ENCODE measurements at regions not wholly inside any gene's neighbourhood (a gene's known extent, or its start where the extent isn't known, plus 50 kb on each side); places are given as distances from the start of the nearest gene placed in this dataset.

DNA sequence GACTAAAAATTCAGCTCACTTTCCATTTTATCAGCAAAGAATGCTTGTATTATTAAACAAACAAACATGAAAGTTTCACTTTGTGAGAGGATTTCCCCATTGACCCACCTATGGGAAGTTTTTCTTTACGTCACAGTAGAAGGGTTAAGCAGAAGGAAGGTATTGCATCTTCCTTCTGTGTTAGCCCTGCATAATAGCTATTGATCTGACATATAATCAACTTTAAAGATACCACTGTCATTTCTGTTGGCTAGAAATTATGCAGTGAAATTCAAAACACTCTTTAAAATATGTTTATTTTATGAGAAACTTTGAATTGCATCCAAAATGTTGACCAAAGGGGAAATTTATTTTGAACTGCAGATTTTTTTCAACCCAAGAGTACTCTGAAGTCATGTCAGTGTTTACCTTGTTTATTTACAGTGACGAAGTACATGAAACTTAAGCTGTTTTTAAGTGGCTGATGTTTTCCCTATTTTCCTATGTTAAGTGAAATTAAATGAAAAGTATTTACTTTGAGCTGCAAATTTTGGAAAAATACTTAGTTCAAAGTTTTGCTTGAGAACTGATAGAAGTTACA lies 566.4 kb downstream of the ZEB2 start:
- H3K4me1 ChIP-seq, result peaks cover 0 to 8% (median 3%) of the 10 kb centered on the region in 3 donors
- H3K4me3 ChIP-seq, result no peak overlapping the region
- TF ChIP-seq, protein P1, sequence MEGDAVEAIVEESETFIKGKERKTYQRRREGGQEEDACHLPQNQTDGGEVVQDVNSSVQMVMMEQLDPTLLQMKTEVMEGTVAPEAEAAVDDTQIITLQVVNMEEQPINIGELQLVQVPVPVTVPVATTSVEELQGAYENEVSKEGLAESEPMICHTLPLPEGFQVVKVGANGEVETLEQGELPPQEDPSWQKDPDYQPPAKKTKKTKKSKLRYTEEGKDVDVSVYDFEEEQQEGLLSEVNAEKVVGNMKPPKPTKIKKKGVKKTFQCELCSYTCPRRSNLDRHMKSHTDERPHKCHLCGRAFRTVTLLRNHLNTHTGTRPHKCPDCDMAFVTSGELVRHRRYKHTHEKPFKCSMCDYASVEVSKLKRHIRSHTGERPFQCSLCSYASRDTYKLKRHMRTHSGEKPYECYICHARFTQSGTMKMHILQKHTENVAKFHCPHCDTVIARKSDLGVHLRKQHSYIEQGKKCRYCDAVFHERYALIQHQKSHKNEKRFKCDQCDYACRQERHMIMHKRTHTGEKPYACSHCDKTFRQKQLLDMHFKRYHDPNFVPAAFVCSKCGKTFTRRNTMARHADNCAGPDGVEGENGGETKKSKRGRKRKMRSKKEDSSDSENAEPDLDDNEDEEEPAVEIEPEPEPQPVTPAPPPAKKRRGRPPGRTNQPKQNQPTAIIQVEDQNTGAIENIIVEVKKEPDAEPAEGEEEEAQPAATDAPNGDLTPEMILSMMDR (IDR thresholded peaks at IDR 0.05), result no peak
- WGBS, 2 donors, result 51 to 58% methylated on average over 2 of the region's 2 CpGs
- H3K9me3 ChIP-seq, result no peaks in the 10 kb centered on the region
- no peaks in the 10 kb centered on the region for H3K27me3 ChIP-seq
- DNase-seq (no peak), FAIRE-seq (no peak), ATAC-seq (no peak)
- H3K36me3 ChIP-seq, result no peaks in the 10 kb centered on the region
- intact Hi-C loops (cut with DNase I), result no loop called here
- H3K27ac ChIP-seq, result no peak overlapping the region

DNA sequence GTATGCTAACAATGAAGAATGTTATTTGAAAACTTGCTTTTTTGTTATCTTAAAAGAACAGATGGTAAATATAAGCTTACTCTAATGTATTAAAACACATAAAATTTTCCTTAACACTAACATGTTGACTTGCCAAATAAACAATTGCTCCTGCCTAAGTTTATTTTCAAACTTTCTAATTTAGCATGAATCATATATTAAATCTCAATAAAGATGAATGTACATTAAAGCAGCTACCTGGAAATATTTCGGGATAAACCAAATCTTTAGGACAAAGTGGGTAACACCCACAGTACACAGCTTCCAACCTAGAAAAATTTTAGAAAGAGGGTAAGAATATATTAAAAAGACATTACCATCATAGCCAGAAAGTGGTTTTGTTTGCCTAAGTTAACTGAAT lies 567.4 kb downstream of the ZEB2 start:
- TF ChIP-seq, protein P1 (IDR thresholded peaks at IDR 0.05), result no peak

DNA sequence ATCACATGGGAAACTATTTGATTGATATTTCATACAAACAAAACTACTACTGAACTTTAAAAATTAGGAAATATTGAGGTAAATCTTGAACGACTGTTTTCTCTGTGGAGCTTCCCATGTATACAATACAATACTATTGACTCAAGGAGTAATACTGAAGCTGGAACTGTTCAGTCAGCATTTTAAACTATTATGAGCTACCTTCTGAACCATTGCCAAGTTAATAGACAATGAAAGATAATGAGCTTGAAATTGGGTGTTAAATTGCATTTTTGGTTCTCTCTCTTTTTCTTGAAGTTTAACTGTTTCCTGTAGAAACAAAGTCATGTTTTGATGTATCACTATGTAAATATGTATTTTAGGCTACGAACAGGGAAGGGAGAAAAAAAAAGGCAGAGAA lies 569.2 kb downstream of the ZEB2 start:
- Histone ChIP-seq H3K9me3 (no peaks in the 10 kb centered on the region), H3K36me3 (no peaks in the 10 kb centered on the region), H3K27me3 (no peaks in the 10 kb centered on the region), H3K27ac (no peak overlapping the region), H3K4me3 (no peak overlapping the region), H3K4me1 (peaks cover 0 to 8% (median 3%) of the 10 kb centered on the region in 3 donors)
- FAIRE-seq (no peak), DNase-seq (no peak), ATAC-seq (no peak)
- TF ChIP-seq, protein P1 (IDR thresholded peaks at IDR 0.05), result no peak
- intact Hi-C loops (cut with DNase I), result no loop called here
- whole genome bisulfite sequencing, 2 donors, result 27 to 29% methylated on average over 2 of the region's 2 CpGs

More for the DNA sequence above, 567.4 kb downstream of the ZEB2 start:
- no peak overlapping the region for H3K27ac ChIP-seq
- H3K4me3 ChIP-seq, result no peak overlapping the region
- WGBS, 2 donors, result 97 to 98% methylated on average over 1 of the region's 1 CpG
- no peaks in the 10 kb centered on the region for H3K27me3 ChIP-seq
- no peak for DNase-seq
- peak; percentile 59 for FAIRE-seq
- H3K9me3 ChIP-seq, result no peaks in the 10 kb centered on the region
- H3K4me1 ChIP-seq, result peaks cover 0 to 8% (median 3%) of the 10 kb centered on the region in 3 donors
- intact Hi-C loops (cut with DNase I), result no loop called here
- no peak for ATAC-seq
- H3K36me3 ChIP-seq, result no peaks in the 10 kb centered on the region

DNA sequence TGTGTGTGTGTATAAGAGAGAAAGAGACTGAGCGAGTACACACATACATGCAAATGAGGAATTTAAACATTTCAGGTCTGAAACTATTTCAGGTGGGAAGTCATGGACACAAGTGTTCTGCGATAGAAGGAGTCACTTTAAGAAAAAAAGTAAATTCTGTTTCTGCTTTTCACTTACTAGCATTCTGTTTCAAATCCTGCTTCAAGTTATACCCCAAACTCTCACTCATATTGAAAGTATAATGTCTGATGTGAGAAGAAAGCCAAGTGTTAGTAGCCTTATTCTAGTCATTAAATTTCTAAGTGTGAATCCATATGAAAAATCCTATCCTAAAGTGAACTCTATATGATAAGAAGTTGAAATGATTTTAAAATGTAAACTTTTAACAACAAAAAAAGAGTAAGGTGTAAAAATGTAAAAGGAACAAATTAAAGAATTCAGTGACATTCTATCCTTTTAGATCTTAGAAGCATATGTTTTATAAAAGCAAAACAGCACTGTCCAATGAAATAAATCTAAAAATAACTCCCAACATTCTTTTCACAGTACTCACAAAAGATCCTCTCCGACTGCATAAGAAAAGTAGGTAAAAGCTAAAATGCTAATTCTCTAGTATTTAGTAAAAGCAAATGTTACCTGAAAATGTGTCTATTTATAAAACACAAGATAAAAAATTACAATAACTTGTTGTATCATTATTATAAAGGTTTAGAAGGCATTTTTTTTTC lies 570.6 kb downstream of the ZEB2 start:
- TF ChIP-seq, protein P1 (IDR thresholded peaks at IDR 0.05), result no peak
- FAIRE-seq (peak; percentile 74), ATAC-seq (no peak), DNase-seq (no peak)
- intact Hi-C loops (cut with DNase I), result no loop called here
- Histone ChIP-seq H3K4me3 (no peak overlapping the region), H3K9me3 (no peaks in the 10 kb centered on the region), H3K4me1 (peaks cover 0 to 8% (median 3%) of the 10 kb centered on the region in 3 donors), H3K27ac (no peak overlapping the region), H3K27me3 (no peaks in the 10 kb centered on the region), H3K36me3 (no peaks in the 10 kb centered on the region)
- WGBS, 2 donors, result 87 to 95% methylated on average over 3 of the region's 3 CpGs

DNA sequence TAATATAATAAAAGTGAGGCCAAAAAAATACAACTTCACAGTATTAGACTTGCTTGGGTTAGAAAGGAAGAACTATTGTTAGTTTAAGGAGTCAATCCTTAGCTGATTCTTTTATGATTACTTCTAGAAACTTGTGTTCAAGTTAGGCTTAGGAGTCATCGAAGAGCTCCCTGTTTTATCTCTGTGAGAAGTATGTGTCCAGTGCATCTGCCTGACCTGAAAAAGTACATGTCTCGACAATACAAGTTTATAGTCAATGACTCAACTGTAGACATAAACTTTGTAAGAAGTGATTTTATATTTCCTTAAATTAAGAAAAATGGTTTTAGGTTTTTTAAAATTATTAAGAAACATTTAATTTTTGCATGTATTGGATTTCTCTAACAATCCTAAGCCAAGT lies 571.2 kb downstream of the ZEB2 start:
- peaks cover 0 to 8% (median 3%) of the 10 kb centered on the region in 3 donors for H3K4me1 ChIP-seq
- 84 to 93% methylated on average over 2 of the region's 2 CpGs for WGBS, 2 donors
- no peak overlapping the region for H3K27ac ChIP-seq
- FAIRE-seq, result no peak
- TF ChIP-seq, protein P1 (IDR thresholded peaks at IDR 0.05), result no peak
- ATAC-seq, result no peak
- H3K27me3 ChIP-seq, result no peaks in the 10 kb centered on the region
- DNase-seq, result no peak
- no peaks in the 10 kb centered on the region for H3K36me3 ChIP-seq
- H3K9me3 ChIP-seq, result no peaks in the 10 kb centered on the region
- no peak overlapping the region for H3K4me3 ChIP-seq
- intact Hi-C loops (cut with DNase I), result no loop called here

All from pancreas (tissue), 10 donors.